GM10248 (cell line): ENCODE measurements at regions not wholly inside any gene's neighbourhood (a gene's known extent, or its start where the extent isn't known, plus 50 kb on each side); places are given as distances from the start of the nearest gene placed in this dataset.

ENCODE experiments used
- CTCF ChIA-PET: fragments of 300-600 bp; sonication (Branson Sonifier 250); formaldehyde crosslinking; extraction: SDS; loops from one replicate; lab custom pipeline; 2021; ENCODE audit warnings: antibody characterized with exemption; lab: Yijun Ruan, JAX
- POLR2A ChIA-PET: fragments of 350-650 bp; sonication (Branson Sonifier 250); formaldehyde crosslinking; extraction: SDS; loops from one replicate; lab custom pipeline; 2020; ENCODE audit warnings: antibody characterized with exemption; lab: Yijun Ruan, JAX
- DNase-seq: peaks from one replicate; pipeline ENCODE4 v3.0.0; 2012; ENCODE audit errors: extremely low spot score
- TF ChIP-seq, protein P1 (sequence below): IDR thresholded peaks from 2 replicates; pipeline ENCODE4 v1.5.1; 2012; ENCODE audit warnings: mild to moderate bottlenecking, low read depth; ENCODE audit errors: extremely low read depth, missing control alignments, control extremely low read depth

DNA sequence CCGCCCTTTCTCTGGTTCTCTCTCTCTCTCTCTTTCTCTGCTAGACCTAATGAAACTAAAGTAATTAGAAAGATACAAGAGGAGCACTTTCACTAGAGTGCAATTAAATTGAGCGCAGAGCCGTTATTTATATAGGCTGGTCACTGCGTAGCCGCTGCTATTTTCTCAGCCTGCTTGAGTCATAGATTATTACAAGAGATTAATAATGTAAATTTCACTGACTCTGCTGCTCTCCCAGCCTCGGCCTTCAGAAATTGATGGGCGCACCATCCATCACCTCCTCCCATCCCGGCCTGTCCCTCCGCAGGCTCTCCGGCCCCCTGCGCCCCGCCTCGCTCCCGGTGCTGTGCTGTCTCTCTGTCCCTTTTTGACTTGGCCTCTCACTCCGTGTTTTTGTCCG, 268.0 kb upstream of the MVB12B start:
- TF ChIP-seq, protein P1, sequence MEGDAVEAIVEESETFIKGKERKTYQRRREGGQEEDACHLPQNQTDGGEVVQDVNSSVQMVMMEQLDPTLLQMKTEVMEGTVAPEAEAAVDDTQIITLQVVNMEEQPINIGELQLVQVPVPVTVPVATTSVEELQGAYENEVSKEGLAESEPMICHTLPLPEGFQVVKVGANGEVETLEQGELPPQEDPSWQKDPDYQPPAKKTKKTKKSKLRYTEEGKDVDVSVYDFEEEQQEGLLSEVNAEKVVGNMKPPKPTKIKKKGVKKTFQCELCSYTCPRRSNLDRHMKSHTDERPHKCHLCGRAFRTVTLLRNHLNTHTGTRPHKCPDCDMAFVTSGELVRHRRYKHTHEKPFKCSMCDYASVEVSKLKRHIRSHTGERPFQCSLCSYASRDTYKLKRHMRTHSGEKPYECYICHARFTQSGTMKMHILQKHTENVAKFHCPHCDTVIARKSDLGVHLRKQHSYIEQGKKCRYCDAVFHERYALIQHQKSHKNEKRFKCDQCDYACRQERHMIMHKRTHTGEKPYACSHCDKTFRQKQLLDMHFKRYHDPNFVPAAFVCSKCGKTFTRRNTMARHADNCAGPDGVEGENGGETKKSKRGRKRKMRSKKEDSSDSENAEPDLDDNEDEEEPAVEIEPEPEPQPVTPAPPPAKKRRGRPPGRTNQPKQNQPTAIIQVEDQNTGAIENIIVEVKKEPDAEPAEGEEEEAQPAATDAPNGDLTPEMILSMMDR: no peak
- CTCF ChIA-PET: no interaction called here
- no peak for DNase-seq
- POLR2A ChIA-PET: no interaction called here

DNA sequence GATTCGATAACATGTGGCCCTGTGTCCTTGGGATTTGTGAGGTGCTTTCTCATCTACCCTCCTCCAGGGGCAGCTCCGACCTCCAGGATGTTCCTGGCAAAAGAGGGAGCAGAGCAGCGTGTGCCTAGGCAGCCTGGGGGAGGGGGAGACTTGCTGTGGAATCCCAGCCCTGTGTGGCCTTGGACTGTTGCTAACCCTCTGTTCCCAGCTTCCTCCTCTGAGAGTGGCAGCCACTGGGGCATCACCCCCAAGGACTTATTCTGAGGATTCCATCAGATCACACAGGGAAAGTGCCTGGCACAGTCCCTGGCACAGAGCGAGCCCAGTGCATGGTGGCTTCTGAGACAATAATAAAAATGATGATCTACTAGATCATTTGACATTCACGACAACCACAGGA, 265.1 kb upstream of the MVB12B start:
- no peak for DNase-seq
- ChIA-PET CTCF (no interaction called here), POLR2A (no interaction called here)
- TF ChIP-seq, protein P1: no peak

DNA sequence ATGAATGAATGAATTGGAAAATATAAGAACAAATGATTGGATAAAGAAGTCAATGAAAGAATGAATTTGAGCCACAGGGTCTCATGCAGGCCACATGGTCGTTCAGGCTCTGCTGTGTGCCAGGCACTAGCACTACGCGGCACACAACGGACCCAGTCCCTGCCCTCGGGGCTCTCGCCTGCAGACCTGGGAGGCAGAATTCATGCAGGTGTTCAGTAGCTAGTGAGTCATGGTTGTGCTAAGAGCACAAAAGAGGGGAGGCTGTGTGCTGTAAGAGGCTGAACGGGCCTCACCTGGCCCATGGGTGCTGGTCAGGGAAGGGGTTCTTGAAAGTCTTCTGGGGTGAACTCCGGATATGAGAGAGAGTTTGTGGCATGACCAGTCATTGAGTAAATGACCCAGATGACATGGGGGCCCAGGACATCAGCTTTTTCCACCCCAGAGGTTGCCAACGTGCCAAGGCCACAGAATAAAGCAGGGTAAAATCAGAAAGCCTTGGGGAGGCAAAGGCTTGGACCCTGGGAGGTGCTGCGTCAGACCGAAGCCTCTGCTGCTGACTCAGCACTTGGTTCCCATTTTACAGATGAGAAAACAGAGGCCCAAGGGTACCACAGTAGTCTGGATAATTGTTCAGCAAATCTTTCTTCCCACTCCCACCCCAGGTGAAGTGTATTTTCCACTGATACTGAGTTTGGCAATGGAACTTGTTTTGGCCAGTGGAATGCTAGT, 264.3 kb upstream of the MVB12B start:
- TF ChIP-seq, protein P1: no peak
- DNase-seq: no peak
- CTCF ChIA-PET: no interaction called here
- POLR2A ChIA-PET: no interaction called here

DNA sequence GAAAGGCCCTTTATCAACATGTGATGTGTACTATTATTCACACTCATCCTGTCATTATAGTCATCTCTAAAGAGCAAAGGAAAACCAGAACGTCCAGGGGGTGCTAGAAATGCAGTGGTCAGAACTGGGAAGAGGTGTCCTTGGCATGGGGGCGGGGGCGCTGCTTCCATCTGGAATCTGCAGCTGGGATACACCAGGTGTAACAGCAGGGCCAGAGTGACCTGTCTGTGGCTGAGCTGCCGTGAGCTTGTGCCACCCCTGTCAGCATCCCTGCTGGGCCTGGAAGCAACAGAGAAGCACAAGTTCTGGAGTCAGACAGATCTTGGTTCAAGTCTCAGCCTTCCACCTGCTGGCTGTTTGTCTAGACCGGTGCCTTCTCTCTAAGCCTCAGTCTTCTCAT, 263.3 kb upstream of the MVB12B start:
- TF ChIP-seq, protein P1: no peak
- no peak for DNase-seq
- ChIA-PET POLR2A (no interaction called here), CTCF (no interaction called here)

DNA sequence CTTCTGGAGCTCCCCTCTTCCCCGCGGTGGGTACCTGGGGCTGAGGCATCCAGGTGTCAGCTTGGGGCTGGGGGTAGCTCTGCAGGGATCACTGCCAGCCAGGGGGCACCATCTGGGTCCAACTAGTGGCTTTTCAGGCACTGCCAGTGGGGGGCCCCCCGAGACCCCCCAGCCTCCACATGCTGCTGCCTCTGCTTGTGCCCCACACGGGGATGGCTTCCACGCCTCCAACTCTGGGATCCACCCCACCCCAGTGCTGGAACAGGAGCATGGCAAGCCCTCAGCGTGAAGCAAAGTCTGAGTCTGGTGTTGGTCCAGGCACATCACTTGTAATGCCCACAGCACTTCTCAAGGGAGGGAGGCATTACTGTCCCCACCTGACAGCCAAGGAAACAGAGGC, 260.5 kb upstream of the MVB12B start:
- POLR2A ChIA-PET: no interaction called here
- TF ChIP-seq, protein P1: no peak
- CTCF ChIA-PET: no interaction called here
- no peak for DNase-seq

DNA sequence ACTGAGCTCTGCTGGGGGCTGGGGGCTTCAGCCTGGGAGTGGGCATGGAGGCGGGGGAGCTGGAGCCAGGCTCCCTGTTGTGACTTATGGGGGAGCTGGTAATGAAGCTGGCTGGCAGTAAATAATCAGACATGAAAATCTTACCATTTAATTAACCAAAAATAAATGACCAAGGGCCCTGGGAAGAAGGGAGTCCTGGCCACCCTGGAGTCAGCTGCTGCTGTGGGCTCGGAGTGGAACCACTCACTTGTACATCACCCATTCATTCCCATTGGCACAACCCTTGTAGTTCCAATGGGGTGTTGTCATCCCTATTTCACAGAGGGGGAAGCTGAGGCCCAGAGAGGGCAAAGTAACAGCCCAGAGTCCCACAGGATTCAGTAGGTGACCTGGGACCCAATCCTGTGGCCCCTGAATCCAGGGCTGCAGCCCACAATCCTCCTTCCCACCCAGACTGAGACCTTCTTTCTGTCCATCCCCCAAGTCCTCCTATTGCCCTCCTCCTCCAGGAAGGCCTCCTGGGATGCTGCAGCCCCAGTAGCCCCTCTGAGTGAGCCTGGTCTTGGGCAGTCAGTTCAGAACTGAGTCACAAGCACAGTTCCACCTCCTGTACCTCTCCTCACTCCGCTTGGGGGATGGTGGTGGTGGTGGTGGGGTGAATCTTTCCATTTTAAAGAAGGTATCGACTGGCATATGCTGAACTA, 259.4 kb upstream of the MVB12B start:
- ChIA-PET POLR2A (no interaction called here), CTCF (interaction anchor here (1.6 kb wide), 1 partner anchor 21 kb away, joined by 3 read pairs; no protein-coding TSS in a partner anchor)
- no peak for DNase-seq
- TF ChIP-seq, protein P1: no peak
